Left ventricle myocardium inferior (tissue), 1 donor: ENCODE measurements at regions not wholly inside any gene's neighbourhood (a gene's known extent, or its start where the extent isn't known, plus 50 kb on each side); places are given as distances from the start of the nearest gene placed in this dataset.

Source experiments
- DNase-seq: peaks from one replicate; pipeline ENCODE4 v3.0.0-alpha.2; 2020
- H3K27ac ChIP-seq: fragments of 200-600 bp; replicated peaks from 2 replicates; pipeline ENCODE4 v1.8.0; 2021
- H3K27me3 ChIP-seq: fragments of 200-600 bp; 2 replicates; pipeline ENCODE4 v1.8.0; 2021; ENCODE audit warnings: low read depth
- H3K36me3 ChIP-seq: fragments of 200-600 bp; 2 replicates; pipeline ENCODE4 v1.8.0; 2021
- H3K4me1 ChIP-seq: fragments of 200-600 bp; 2 replicates; pipeline ENCODE4 v1.8.0; 2021
- H3K4me3 ChIP-seq: fragments of 200-600 bp; 2 replicates; pipeline ENCODE4 v1.8.0; 2021; ENCODE audit warnings: mild to moderate bottlenecking, moderate library complexity
- H3K9me3 ChIP-seq: fragments of 200-600 bp; replicated peaks from 2 replicates; pipeline ENCODE4 v1.8.0; 2021
- intact Hi-C: fragments of 100-400 bp; cut with micrococcal nuclease; formaldehyde crosslinking; loops from one replicate; pipeline ENCODE4 v1.11.0; 2022
- TF ChIP-seq, protein P1 (sequence below): fragments of 200-600 bp; IDR thresholded peaks from 2 replicates; pipeline ENCODE4 v1.8.0; 2021; ENCODE audit warnings: antibody characterized with exemption, mild to moderate bottlenecking, borderline replicate concordance
- donor health status: DM: no; HTN: yes; CAD: no; lungs with severe emphysema.

DNA sequence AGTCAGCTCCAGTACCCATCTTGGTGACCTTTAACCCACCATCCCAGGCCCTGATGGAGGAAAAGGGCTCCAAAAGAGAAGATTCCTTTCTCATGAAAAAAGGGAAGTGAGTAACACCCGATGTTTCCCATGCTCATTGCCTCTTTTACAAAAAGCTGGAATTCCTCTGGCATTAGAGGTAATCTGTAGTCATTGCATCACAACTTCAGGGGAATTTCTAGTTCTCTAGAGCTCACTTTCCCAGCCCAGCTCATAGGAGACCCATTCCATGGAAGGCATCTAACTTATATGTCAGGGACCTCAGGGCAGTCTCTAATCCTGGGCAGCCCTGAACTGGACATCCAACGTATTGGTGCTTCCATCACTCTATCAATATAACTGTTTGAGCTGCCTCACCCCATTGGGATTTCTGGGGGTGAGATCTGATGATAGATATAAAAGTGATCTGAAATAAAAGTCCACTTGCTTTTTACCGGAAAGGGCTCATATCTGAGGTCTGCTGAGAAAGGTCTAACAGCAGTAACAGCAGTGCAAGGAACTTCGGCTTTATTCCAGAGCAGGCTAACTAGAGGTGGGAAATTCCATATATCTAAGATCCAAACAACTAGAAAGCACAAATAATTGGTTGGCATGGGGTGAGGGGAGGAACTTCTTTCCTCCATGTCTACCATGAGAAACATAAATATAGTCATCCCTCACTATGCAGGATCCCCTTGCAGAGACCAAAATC is 106.1 kb downstream of the ETAA1 start:
- Histone ChIP-seq H3K4me3 (no peak overlapping the region), H3K27me3 (no peaks in the 10 kb centered on the region), H3K9me3 (no peaks in the 10 kb centered on the region), H3K27ac (no peak overlapping the region), H3K4me1 (no peaks in the 10 kb centered on the region), H3K36me3 (no peaks in the 10 kb centered on the region)
- no peak for DNase-seq
- TF ChIP-seq, protein P1, sequence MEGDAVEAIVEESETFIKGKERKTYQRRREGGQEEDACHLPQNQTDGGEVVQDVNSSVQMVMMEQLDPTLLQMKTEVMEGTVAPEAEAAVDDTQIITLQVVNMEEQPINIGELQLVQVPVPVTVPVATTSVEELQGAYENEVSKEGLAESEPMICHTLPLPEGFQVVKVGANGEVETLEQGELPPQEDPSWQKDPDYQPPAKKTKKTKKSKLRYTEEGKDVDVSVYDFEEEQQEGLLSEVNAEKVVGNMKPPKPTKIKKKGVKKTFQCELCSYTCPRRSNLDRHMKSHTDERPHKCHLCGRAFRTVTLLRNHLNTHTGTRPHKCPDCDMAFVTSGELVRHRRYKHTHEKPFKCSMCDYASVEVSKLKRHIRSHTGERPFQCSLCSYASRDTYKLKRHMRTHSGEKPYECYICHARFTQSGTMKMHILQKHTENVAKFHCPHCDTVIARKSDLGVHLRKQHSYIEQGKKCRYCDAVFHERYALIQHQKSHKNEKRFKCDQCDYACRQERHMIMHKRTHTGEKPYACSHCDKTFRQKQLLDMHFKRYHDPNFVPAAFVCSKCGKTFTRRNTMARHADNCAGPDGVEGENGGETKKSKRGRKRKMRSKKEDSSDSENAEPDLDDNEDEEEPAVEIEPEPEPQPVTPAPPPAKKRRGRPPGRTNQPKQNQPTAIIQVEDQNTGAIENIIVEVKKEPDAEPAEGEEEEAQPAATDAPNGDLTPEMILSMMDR: no peak
- intact Hi-C loops: no loop called here

DNA sequence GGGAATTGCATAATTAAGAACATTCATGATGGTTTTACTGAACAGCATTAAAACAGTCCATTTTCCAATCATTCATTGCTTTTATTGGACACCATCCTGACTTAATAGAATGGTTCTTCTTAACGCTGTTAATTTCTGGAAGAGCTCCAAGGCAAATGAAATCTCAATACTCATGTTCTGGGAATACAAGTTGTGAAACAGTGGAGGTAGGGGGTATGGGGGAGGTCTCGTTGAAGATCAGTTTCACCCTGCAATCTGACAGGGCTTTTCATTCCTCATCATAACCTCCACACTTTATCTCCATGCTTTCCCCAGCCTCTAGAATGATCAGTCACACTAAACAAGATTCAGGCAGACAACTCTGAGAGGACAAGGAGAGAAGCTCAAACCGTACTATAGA is 113.6 kb downstream of the ETAA1 start:
- H3K4me1 ChIP-seq: no peaks in the 10 kb centered on the region
- H3K4me3 ChIP-seq: no peak overlapping the region

DNA sequence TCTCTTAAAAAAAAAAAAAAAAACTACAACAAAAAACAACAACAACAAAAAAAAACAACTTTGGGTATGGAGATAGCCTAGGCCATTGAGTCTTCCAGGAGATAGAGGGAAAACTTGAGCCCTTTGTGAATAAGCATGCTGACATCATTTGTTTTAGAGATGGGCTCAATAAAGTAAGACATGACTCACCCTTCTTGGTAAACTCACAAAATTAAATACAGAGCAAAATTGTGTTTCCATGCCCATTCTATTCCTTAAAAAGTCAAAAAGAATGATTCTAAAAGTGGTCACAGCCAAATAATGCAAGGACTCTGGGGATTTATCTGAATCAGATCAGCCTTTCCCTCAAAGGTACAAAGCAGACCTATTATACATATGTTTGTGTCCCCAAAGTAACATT is 117.4 kb downstream of the ETAA1 start:
- Histone ChIP-seq H3K4me3 (no peak overlapping the region), H3K27me3 (no peaks in the 10 kb centered on the region), H3K36me3 (no peaks in the 10 kb centered on the region), H3K9me3 (no peaks in the 10 kb centered on the region), H3K27ac (no peak overlapping the region), H3K4me1 (no peaks in the 10 kb centered on the region)
- no peak for DNase-seq
- intact Hi-C loops: no loop called here
- TF ChIP-seq, protein P1: no peak

More for the DNA sequence above, 113.6 kb downstream of the ETAA1 start:
- no peaks in the 10 kb centered on the region for H3K9me3 ChIP-seq
- intact Hi-C loops: no loop called here
- H3K36me3 ChIP-seq: no peaks in the 10 kb centered on the region
- H3K27ac ChIP-seq: no peak overlapping the region
- no peak for DNase-seq
- no peaks in the 10 kb centered on the region for H3K27me3 ChIP-seq
- TF ChIP-seq, protein P1: no peak

- Histone ChIP-seq H3K4me1 (no peaks in the 10 kb centered on the region), H3K36me3 (no peaks in the 10 kb centered on the region), H3K27me3 (no peaks in the 10 kb centered on the region), H3K27ac (no peak overlapping the region), H3K4me3 (no peak overlapping the region), H3K9me3 (no peaks in the 10 kb centered on the region)
- TF ChIP-seq, protein P1: no peak
- no peak for DNase-seq
- intact Hi-C loops: no loop called here
Observed at GRCh38 chr2:67515056-67515455, 117.9 kb downstream of the ETAA1 start.

GRCh38 chr2:67515538-67515937 is 118.4 kb downstream of the ETAA1 start:
- no peak for DNase-seq
- intact Hi-C loops: no loop called here
- Histone ChIP-seq H3K36me3 (no peaks in the 10 kb centered on the region), H3K27ac (no peak overlapping the region), H3K9me3 (no peaks in the 10 kb centered on the region), H3K27me3 (no peaks in the 10 kb centered on the region), H3K4me3 (no peak overlapping the region), H3K4me1 (no peaks in the 10 kb centered on the region)
- TF ChIP-seq, protein P1: no peak
